Sigmoid colon (tissue), 6 donors: ENCODE measurements at regions not wholly inside any gene's neighbourhood (a gene's known extent, or its start where the extent isn't known, plus 50 kb on each side); places are given as distances from the start of the nearest gene placed in this dataset.

Experiments
- DNase-seq: peaks from one replicate; pipeline ENCODE4 v3.0.0-alpha.2; 2019
- H3K27ac ChIP-seq, 4 donors: fragments of 200-600 bp; sonication (generic); one replicate each; pipeline ENCODE4 v1.5.1; 2016 to 2019; ENCODE audit warnings: mild to moderate bottlenecking in 1 of 4
- H3K27me3 ChIP-seq, 3 donors: fragments of 200-600 bp; sonication (generic); one replicate each; pipeline ENCODE4 v1.5.1; 2019; ENCODE audit warnings: mild to moderate bottlenecking in 1 of 3
- H3K36me3 ChIP-seq, 4 donors: fragments of 200-600 bp; sonication (generic); one replicate each; pipeline ENCODE4 v1.5.1; 2016 to 2019
- H3K4me1 ChIP-seq, 4 donors: fragments of 200-600 bp; sonication (generic); one replicate each; pipeline ENCODE4 v1.5.1; 2017 to 2019
- H3K4me3 ChIP-seq, 4 donors: fragments of 200-600 bp; sonication (generic); one replicate each; pipeline ENCODE4 v1.5.1; 2017 to 2019; ENCODE audit warnings: mild to moderate bottlenecking in 2 of 4, moderate library complexity in 1 of 4
- H3K9me3 ChIP-seq, 4 donors: fragments of 200-600 bp in 3 of 4; sonication (generic) in 3 of 4; one replicate each; pipeline versions ENCODE4 v1.5.1 to v1.6.1; 2013 to 2019
- CTCF ChIP-seq, 4 experiments: fragments of 450-650 bp in 3 of 4; fragments of 200-600 bp in 1 of 4; IDR thresholded peaks; one replicate each; pipeline ENCODE4 v1.5.1; 2016 to 2019; ENCODE audit warnings: antibody characterized with exemption in 4 of 4, mild to moderate bottlenecking in 3 of 4, moderate library complexity in 2 of 4
- EP300 ChIP-seq, 4 donors: sonication (generic); formaldehyde crosslinking; IDR thresholded peaks; one replicate each; pipeline ENCODE4 v1.6.1; 2017; ENCODE audit warnings: antibody characterized with exemption in 4 of 4
- POLR2A ChIP-seq, 2 donors: fragments of 450-650 bp; IDR thresholded peaks; one replicate each; pipeline ENCODE4 v1.6.1; 2016; ENCODE audit warnings: antibody characterized with exemption in 2 of 2, mild to moderate bottlenecking in 2 of 2, moderate library complexity in 2 of 2
- POLR2AphosphoS5 ChIP-seq, 4 donors: sonication (generic); formaldehyde crosslinking; IDR thresholded peaks; one replicate each; pipeline ENCODE4 v1.6.1; 2017; ENCODE audit warnings: antibody characterized with exemption in 4 of 4
- WGBS, 2 donors: extraction: QIAGEN DNeasy Blood & Tissue Kit; methylation state at CpG; one replicate each; pipeline ENCODE4 v1.1.7; 2013; 5-methylcytosine and 5-hydroxymethylcytosine counted together
- intact Hi-C: fragments of 100-400 bp; cut with DNase I; formaldehyde crosslinking; loops from one replicate; pipeline ENCODE4 v1.15.1; 2023
- donor health status: healthy with polysubstance abuse.
- donor health status: healthy.

- H3K36me3 ChIP-seq, result no peaks in the 10 kb centered on the region
- H3K4me3 ChIP-seq, result peak overlapping the region in 3 of 4 donors; percentile 22 to 32 (median 25)
- H3K27ac ChIP-seq, result peak overlapping the region in 3 of 4 donors; percentile 70 to 79 (median 75)
- no peaks in the 10 kb centered on the region for H3K27me3 ChIP-seq
- peak; percentile 74 for DNase-seq
- TF ChIP-seq POLR2AphosphoS5 (IDR thresholded peaks at IDR 0.05), result peak in 2 of 4 donors; percentile 7 to 22
- no peak for TF ChIP-seq CTCF (IDR thresholded peaks at IDR 0.05)
- no peak for TF ChIP-seq POLR2A (IDR thresholded peaks at IDR 0.05)
- peak in 1 of 4 donors; percentile 58 for TF ChIP-seq EP300 (IDR thresholded peaks at IDR 0.05)
- H3K4me1 ChIP-seq, result peaks cover 0 to 45% (median 32%) of the 10 kb centered on the region in 4 donors
- intact Hi-C loops, result loop anchor here (2.0 to 5.0 kb wide), 2 partner anchors 263 to 364 kb away; no protein-coding TSS in a partner anchor
- H3K9me3 ChIP-seq, result no peaks in the 10 kb centered on the region
- 51 to 59% methylated on average over 16 of the region's 16 CpGs for WGBS, 2 donors
Measured at GRCh38 chr2:217064234-217065011, 204.6 kb upstream of the TNP1 start.

- H3K4me1 ChIP-seq, result peaks cover 0 to 45% (median 32%) of the 10 kb centered on the region in 4 donors
- no peak for DNase-seq
- H3K9me3 ChIP-seq, result no peaks in the 10 kb centered on the region
- intact Hi-C loops, result no loop called here
- H3K27ac ChIP-seq, result peak overlapping the region in 2 of 4 donors; percentile 75 to 79
- no peak overlapping the region for H3K4me3 ChIP-seq
- 63 to 81% methylated on average over 5 of the region's 5 CpGs for WGBS, 2 donors
- no peaks in the 10 kb centered on the region for H3K27me3 ChIP-seq
- TF ChIP-seq CTCF (IDR thresholded peaks at IDR 0.05), result no peak
- TF ChIP-seq EP300 (IDR thresholded peaks at IDR 0.05), result no peak
- TF ChIP-seq POLR2A (IDR thresholded peaks at IDR 0.05), result no peak
- no peak for TF ChIP-seq POLR2AphosphoS5 (IDR thresholded peaks at IDR 0.05)
- no peaks in the 10 kb centered on the region for H3K36me3 ChIP-seq
Measured at GRCh38 chr2:217063238-217063755, 203.4 kb upstream of the TNP1 start.

GRCh38 chr2:217062768-217063167, 202.9 kb upstream of the TNP1 start:
- Histone ChIP-seq H3K36me3 (no peaks in the 10 kb centered on the region), H3K27ac (peak overlapping the region in 3 of 4 donors; percentile 4 to 79 (median 75)), H3K9me3 (no peaks in the 10 kb centered on the region), H3K27me3 (no peaks in the 10 kb centered on the region), H3K4me1 (peaks cover 0 to 45% (median 32%) of the 10 kb centered on the region in 4 donors), H3K4me3 (no peak overlapping the region)
- no peak for TF ChIP-seq POLR2A (IDR thresholded peaks at IDR 0.05)
- no peak for TF ChIP-seq POLR2AphosphoS5 (IDR thresholded peaks at IDR 0.05)
- TF ChIP-seq EP300 (IDR thresholded peaks at IDR 0.05), result no peak
- no peak for TF ChIP-seq CTCF (IDR thresholded peaks at IDR 0.05)
- 78 to 93% methylated on average over 6 of the region's 6 CpGs for WGBS, 2 donors
- intact Hi-C loops, result no loop called here
- DNase-seq, result no peak

- H3K4me1 ChIP-seq, result peaks cover 0 to 42% (median 31%) of the 10 kb centered on the region in 4 donors
- H3K4me3 ChIP-seq, result no peak overlapping the region
- H3K36me3 ChIP-seq, result no peaks in the 10 kb centered on the region
- H3K27ac ChIP-seq, result peak overlapping the region in 1 of 4 donors; percentile 79
- 86 to 92% methylated on average over 7 of the region's 7 CpGs for WGBS, 2 donors
- intact Hi-C loops, result no loop called here
- H3K9me3 ChIP-seq, result no peaks in the 10 kb centered on the region
- no peak for DNase-seq
- H3K27me3 ChIP-seq, result no peaks in the 10 kb centered on the region
- TF ChIP-seq POLR2AphosphoS5 (IDR thresholded peaks at IDR 0.05), result no peak
- no peak for TF ChIP-seq POLR2A (IDR thresholded peaks at IDR 0.05)
- no peak for TF ChIP-seq EP300 (IDR thresholded peaks at IDR 0.05)
- TF ChIP-seq CTCF (IDR thresholded peaks at IDR 0.05), result no peak
Measured at GRCh38 chr2:217061916-217062505, 202.1 kb upstream of the TNP1 start.
